Stimulated activated CD4-positive, alpha-beta T cell treated with anti-CD3 and anti-CD28 coated beads, Interleukin-4, amount 100 ng/mL, for 48 hours (primary cell): ENCODE measurements at regions not wholly inside any gene's neighbourhood (a gene's known extent, or its start where the extent isn't known, plus 50 kb on each side); places are given as distances from the start of the nearest gene placed in this dataset.

Experiments
- DNase-seq, 2 donors: peaks; one replicate each; pipeline ENCODE4 v3.0.0-alpha.2; 2020; ENCODE audit warnings: low read depth in 2 of 2

DNA sequence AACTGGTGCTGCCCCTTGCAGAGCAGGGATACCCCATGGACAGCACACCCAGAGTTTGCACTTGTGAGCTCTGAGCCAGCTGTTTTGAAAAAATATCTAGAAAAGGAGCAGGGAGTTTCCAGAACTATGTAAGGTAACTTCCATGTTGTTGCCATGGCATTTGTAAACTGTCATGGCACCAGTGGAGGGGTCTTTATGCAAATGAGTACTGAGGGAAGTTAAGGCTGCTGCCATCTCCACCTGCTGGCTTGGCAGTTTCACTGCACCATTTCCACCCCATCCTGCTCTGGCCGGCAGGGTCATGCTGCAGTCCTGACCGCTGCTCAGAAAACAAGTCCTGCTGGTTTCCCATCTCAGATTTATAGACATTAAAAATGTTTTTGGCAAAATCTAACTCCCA is 52.3 kb upstream of the SNTG2 start:
- DNase-seq, result no peak

GRCh38 chr2:897091-897490 is 53.6 kb upstream of the SNTG2 start:
- no peak for DNase-seq

GRCh38 chr2:893311-893710 is 57.3 kb upstream of the SNTG2 start:
- no peak for DNase-seq

DNA sequence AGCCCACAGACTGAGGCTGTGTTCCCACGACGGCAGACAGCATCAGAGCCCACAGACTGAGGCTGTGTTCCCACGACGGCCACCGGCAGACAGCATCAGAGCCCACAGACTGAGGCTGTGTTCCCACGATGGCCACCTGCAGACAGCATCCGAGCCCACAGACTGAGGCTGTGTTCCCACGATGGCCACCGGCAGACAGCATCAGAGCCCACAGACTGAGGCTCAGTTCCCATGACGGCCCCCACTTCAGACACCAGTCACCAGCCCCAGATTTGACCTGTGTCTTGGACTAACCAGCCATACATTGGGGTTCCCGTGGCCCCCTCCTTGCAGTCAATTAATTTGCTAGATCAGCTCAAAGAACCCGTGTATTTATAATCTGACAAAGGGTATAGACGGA is 57.8 kb upstream of the SNTG2 start:
- DNase-seq, result no peak

DNA sequence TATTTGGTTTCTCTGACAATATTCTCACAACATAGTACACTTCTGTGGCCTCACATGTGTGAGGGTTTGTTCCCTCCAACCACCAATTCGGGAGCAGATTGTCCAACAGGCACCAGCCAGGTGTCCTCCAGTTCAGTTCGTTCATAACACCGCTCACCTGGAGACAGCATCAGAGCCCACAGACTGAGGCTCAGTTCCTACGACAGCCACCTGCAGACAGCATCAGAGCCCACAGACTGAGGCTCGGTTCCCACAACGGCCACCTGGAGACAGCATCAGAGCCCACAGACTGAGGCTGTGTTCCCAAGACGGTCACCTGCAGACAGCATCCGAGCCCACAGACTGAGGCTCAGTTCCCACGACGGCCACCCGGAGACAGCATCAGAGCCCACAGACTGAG is 58.2 kb upstream of the SNTG2 start:
- DNase-seq, result no peak

GRCh38 chr2:891734-892133 is 58.9 kb upstream of the SNTG2 start:
- no peak for DNase-seq

DNA sequence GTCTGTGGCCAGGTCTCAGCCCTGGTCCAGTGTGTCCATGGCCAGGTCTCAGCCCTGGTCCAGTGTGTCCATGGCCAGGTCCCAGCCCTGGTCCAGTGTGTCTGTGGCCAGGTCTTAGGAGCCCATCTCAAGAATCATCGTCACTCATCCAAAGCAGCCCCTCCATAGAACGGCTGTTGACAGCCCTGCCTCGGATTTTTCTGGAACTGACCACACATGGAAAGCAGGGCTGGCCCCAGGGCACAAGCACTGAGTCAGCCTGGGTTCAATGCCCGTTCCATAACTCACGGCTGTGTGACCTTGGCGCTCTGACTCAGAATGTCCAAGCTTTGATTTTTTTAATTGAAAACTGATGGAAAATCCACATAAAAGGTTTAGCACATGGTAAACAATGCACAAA is 59.9 kb upstream of the SNTG2 start:
- no peak for DNase-seq

DNA sequence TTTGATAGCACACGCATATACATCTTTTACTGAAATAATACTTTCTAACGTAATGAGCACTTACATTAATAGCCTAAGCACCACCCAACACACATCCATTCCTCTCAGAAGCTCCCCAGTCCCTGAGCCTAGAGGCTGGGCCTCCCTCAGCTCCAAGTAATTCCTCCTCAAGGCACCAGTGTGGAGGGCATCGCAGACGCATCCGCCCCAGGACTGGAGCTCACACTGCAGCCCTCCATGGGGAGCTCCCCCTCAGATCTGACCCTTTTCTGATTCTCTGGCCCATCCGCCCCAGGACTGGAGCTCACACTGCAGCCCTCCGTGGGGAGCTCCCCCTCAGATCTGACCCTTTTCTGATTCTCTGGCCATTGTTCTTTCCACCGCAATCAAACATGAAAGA is 60.4 kb upstream of the SNTG2 start:
- DNase-seq, result no peak

DNA sequence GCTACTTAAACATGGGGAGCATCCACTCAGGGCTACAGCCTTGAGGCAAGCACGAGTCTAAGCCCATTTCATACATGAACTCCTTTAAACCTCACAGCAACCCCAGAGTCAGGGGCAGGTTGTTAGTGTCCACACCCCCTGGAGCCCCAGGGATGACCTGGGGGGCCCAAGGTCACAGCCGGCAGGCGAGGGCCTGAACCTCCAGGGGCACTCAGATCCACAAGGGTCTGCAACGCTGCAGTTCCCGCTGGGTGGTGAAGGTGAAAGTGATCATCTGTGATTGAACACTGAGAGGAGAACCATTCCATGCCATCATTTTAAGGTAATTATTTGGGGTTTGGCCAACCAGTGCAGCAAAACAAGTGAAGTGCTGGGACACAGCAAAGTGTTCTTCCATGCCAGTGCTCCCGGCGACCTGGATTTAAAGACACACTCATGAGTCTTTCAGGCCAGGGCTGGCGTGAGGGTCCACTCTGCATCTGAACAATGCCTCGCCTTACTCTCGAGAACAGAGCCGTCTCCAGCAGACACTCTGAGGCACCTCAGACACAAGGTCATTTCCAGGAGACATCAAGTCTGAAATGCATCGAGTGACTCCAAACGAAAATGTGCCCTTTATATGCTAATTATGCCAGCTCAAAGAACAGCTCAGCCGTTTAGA is 61.6 kb upstream of the SNTG2 start:
- no peak for DNase-seq

- DNase-seq, result no peak
Observed at GRCh38 chr2:888211-888801, 62.3 kb upstream of the SNTG2 start.

GRCh38 chr2:887639-888038 is 63.0 kb upstream of the SNTG2 start:
- no peak for DNase-seq

- DNase-seq, result no peak
Observed at GRCh38 chr2:886072-887022, 64.3 kb upstream of the SNTG2 start.

DNA sequence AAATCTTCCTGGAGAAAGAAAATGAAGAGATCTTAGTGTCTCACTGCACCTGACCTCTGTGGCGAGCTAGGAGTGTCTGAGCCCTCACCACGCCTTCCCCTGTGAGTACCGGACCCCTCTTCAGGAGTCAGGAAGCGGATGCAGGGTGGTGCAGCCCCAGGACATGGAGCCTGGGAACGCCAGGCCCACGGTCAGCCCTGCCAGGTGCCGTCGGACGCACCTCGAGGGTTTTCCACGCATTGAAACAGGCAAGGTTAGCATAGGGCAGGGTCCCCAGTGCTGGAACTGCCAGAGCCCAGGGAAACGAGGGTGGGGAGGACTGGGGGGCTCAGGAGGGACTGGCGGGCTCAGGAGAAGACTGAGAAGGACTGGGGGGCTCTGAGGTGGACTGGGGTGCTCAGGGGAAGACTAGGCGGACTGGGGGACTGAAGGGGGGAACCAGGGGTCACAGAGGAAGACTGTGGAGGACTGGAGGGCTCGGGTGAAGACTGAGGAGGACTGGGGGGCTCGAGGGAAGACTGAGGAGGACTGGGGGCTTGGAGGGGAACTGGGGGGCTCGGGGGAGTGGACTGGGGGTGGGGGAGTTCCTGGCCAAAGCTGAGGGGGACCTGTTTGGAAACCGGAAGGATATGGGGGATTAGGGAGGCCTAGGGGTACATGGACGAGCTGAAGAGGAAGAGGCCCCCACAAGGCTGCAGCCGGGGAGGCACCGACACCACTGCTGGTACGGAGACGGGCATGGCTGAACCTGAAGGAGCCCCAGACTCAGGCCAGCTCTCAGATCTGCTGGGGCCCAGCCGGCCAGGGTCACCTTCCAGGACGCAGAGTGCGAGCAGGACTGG is 65.2 kb upstream of the SNTG2 start:
- DNase-seq, result no peak

DNA sequence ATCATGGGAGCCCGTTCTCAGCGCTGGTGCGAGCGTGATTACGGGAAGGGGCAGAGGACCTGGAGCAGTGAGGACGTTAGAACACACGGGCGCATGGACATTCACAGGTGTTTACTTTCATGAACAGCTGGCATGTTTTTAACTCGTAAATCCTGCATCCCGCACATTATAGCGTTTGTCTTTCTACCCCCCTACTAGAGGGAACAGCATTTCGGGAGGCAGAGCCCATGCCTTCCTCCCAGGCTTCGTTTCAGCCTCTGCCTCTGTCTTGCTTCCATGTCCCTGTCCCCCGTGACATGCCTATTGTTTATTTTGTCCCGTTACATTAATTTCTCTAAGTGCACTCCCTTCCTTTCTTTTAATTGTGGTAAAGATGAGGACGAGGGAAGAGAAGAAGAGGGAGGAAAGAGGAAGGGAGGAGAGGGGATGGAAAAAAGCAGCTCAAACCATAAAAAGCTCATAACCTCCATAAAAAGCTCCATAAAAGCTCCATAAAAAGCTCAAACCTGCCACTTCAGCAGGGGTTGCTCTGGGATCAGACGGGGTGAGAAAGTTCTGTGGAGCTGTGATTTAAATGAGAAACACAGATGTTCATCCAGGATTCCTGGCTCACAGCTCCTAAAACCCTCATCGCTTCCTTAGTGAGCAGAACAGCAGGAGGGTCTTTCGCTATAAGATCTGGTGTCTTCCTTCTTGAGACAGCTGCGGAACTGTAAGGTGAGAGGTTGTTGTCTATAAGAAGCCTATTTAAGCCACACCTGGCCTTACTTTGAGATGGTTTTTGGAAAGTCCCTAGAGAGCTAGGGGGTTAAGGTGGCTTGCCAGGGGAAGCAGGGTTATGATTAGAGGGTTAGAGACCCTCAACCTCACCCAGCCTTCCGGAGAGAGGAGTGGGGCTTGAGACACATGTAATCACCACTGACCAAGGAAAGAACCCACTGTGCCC is 66.6 kb upstream of the SNTG2 start:
- DNase-seq, result no peak

DNA sequence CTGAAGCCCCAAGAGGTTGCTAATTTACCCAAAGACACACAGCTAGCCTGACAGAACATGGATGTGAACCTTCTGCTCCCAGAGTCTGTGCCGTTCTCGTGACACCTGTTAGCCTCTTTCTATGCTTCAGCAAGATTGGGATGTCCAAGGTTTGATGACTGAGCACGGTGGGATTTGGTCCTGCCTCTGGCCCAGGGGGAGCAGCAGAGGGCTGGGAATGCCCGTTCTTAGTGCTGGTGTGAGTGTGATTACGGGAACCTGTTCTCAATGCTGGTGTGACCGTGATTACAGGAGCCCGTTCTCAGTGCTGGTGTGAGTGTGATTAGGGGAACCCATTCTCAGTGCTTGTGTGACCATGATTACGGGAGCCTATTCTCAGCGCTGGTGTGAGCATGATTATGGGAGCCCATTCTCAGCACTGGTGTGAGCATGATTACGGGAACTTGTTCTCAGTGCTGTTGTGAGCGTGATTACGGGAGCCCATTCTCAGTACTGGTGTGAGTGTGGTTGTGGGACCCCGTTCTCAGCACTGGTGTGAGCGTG is 67.3 kb upstream of the SNTG2 start:
- DNase-seq, result no peak

GRCh38 chr2:881204-881918 is 69.3 kb upstream of the SNTG2 start:
- DNase-seq, result no peak

DNA sequence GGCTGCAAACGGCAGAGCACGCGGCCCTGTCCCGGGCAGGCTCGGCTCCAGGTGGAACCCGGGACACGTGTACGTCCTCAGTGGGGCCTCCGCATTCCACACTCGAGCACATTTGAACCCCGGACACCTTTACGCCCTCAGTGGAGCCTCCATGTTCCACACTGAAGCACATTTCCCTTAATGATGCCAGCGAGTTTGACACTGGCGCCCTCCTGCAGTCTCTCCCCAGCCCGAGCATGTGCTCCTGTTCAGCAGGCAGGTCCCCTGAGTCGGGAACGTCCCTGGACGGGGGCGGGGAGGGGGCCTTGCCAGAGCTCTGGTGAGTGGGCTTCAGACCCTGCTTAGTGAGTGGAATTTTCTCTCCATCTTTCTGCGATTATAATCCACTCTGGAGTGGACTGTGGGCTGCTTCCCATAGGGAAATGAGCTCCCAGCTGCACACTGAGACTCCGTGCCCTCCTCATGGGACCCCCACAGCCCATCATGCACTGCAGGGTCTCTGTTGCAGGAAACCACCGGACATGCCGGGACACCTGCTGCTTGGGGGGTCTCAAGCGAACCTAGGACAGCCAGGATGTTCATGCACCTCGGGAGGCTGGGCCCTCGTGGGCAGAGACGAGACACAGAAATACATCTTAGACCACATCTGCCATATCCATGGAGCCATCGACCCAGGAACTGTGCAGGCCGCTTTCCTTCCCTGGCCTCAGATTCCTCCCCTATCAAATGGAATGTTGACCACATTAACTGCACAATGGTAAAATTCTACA is 70.3 kb upstream of the SNTG2 start:
- DNase-seq, result no peak

- DNase-seq, result no peak
Observed at GRCh38 chr2:879540-879939, 71.1 kb upstream of the SNTG2 start.
